ENCODE measurements at regions not wholly inside any gene's neighbourhood (a gene's known extent, or its start where the extent isn't known, plus 50 kb on each side); places are given as distances from the start of the nearest gene placed in this dataset.

- intact Hi-C loops (cut with DNase I) = loop anchor here (5.0 kb wide), 2 partner anchors 1032 to 1057 kb away; no protein-coding TSS in a partner anchor
- no peak for DNase-seq (ENCODE audit: low spot score)
Measured at GRCh38 chr5:158074992-158075769, 216.2 kb upstream of the CLINT1 start.

- intact Hi-C loops (cut with DNase I) = no loop called here
Measured at GRCh38 chr5:158074597-158074991, 215.6 kb upstream of the CLINT1 start.

GRCh38 chr5:158070859-158071258, 211.9 kb upstream of the CLINT1 start:
- intact Hi-C loops (cut with DNase I) = no loop called here
- DNase-seq (ENCODE audit: low spot score) = no peak

More at GRCh38 chr5:158074597-158074991, 215.6 kb upstream of the CLINT1 start:
- no peak for DNase-seq (ENCODE audit: low spot score)

- intact Hi-C loops (cut with DNase I) = no loop called here
- no peak for DNase-seq (ENCODE audit: low spot score)
Measured at GRCh38 chr5:158069838-158070237, 210.9 kb upstream of the CLINT1 start.

GRCh38 chr5:158068964-158069363, 210.0 kb upstream of the CLINT1 start:
- no peak for DNase-seq (ENCODE audit: low spot score)
- intact Hi-C loops (cut with DNase I) = no loop called here

GRCh38 chr5:158066076-158066475, 207.1 kb upstream of the CLINT1 start:
- no peak for DNase-seq (ENCODE audit: low spot score)
- intact Hi-C loops (cut with DNase I) = no loop called here

GRCh38 chr5:158064334-158065123, 205.6 kb upstream of the CLINT1 start:
- intact Hi-C loops (cut with DNase I) = no loop called here
- DNase-seq (ENCODE audit: low spot score) = no peak

- no peak for DNase-seq (ENCODE audit: low spot score)
- intact Hi-C loops (cut with DNase I) = no loop called here
Measured at GRCh38 chr5:158063052-158063451, 204.1 kb upstream of the CLINT1 start.

GRCh38 chr5:158061451-158061850, 202.5 kb upstream of the CLINT1 start:
- DNase-seq (ENCODE audit: low spot score) = no peak
- intact Hi-C loops (cut with DNase I) = no loop called here

GRCh38 chr5:158060212-158060611, 201.3 kb upstream of the CLINT1 start:
- DNase-seq (ENCODE audit: low spot score) = no peak
- intact Hi-C loops (cut with DNase I) = no loop called here

GRCh38 chr5:158058208-158059120, 199.5 kb upstream of the CLINT1 start:
- intact Hi-C loops (cut with DNase I) = no loop called here
- DNase-seq (ENCODE audit: low spot score) = no peak

GRCh38 chr5:158056130-158056825, 197.3 kb upstream of the CLINT1 start:
- no peak for DNase-seq (ENCODE audit: low spot score)
- intact Hi-C loops (cut with DNase I) = no loop called here

GRCh38 chr5:158055111-158055501, 196.2 kb upstream of the CLINT1 start:
- intact Hi-C loops (cut with DNase I) = no loop called here
- no peak for DNase-seq (ENCODE audit: low spot score)

- DNase-seq (ENCODE audit: low spot score) = no peak
- intact Hi-C loops (cut with DNase I) = no loop called here
Measured at GRCh38 chr5:158054223-158055110, 195.5 kb upstream of the CLINT1 start.

- DNase-seq (ENCODE audit: low spot score) = no peak
- intact Hi-C loops (cut with DNase I) = no loop called here
Measured at GRCh38 chr5:158051036-158051435, 192.1 kb upstream of the CLINT1 start.

- intact Hi-C loops (cut with DNase I) = no loop called here
- no peak for DNase-seq (ENCODE audit: low spot score)
Measured at GRCh38 chr5:158050421-158050820, 191.5 kb upstream of the CLINT1 start.

GRCh38 chr5:158049459-158049858, 190.5 kb upstream of the CLINT1 start:
- DNase-seq (ENCODE audit: low spot score) = no peak
- intact Hi-C loops (cut with DNase I) = no loop called here

- DNase-seq (ENCODE audit: low spot score) = no peak
- intact Hi-C loops (cut with DNase I) = no loop called here
Measured at GRCh38 chr5:158045696-158046095, 186.8 kb upstream of the CLINT1 start.

Data from cardiac septum (tissue), 1 donor.